Tibial nerve (tissue), 4 donors: ENCODE measurements at regions not wholly inside any gene's neighbourhood (a gene's known extent, or its start where the extent isn't known, plus 50 kb on each side); places are given as distances from the start of the nearest gene placed in this dataset.

Experiments
- DNase-seq, 2 donors: peaks; one replicate each; pipeline ENCODE4 v3.0.0-alpha.2; 2019; ENCODE audit warnings: low spot score in 2 of 2
- H3K27ac ChIP-seq, 4 donors: fragments of 200-600 bp; sonication (generic) in 3 of 4; one replicate each; pipeline ENCODE4 v1.5.1; 2017 to 2019; ENCODE audit warnings: mild to moderate bottlenecking in 1 of 4
- H3K27me3 ChIP-seq, 2 donors: fragments of 200-600 bp; sonication (generic) in 1 of 2; one replicate each; pipeline versions ENCODE4 v1.5.1 to v1.6.0; 2017 to 2019
- H3K36me3 ChIP-seq, 3 donors: fragments of 200-600 bp; sonication (generic); one replicate each; pipeline ENCODE4 v1.5.1; 2018 to 2019
- H3K4me1 ChIP-seq, 4 donors: fragments of 200-600 bp; sonication (generic) in 3 of 4; one replicate each; pipeline ENCODE4 v1.5.1; 2017 to 2019
- H3K4me3 ChIP-seq, 4 donors: fragments of 200-600 bp; sonication (generic) in 3 of 4; one replicate each; pipeline ENCODE4 v1.5.1; 2017 to 2019; ENCODE audit warnings: mild to moderate bottlenecking in 1 of 4, moderate library complexity in 1 of 4
- H3K9me3 ChIP-seq, 4 donors: fragments of 200-600 bp; sonication (generic) in 3 of 4; one replicate each; pipeline ENCODE4 v1.5.1; 2017 to 2019
- CTCF ChIP-seq, 5 experiments: fragments of 200-600 bp in 3 of 5; fragments of 450-650 bp in 2 of 5; sonication (generic) in 3 of 5; IDR thresholded peaks; one replicate each; pipeline ENCODE4 v1.5.1; 2016 to 2019; ENCODE audit warnings: antibody characterized with exemption in 5 of 5, mild to moderate bottlenecking in 3 of 5, moderate library complexity in 2 of 5
- EP300 ChIP-seq, 2 donors: sonication (generic); formaldehyde crosslinking; IDR thresholded peaks; one replicate each; pipeline ENCODE4 v1.6.1; 2017; ENCODE audit warnings: antibody characterized with exemption in 2 of 2, mild to moderate bottlenecking in 1 of 2
- POLR2A ChIP-seq, 2 donors: fragments of 450-650 bp; IDR thresholded peaks; one replicate each; pipeline ENCODE4 v1.6.1; 2017; ENCODE audit warnings: antibody characterized with exemption in 2 of 2, mild to moderate bottlenecking in 2 of 2, moderate library complexity in 2 of 2
- WGBS, 2 donors: methylation state at CpG; one replicate each; pipeline ENCODE4 v1.1.5; 2018; 5-methylcytosine and 5-hydroxymethylcytosine counted together

GRCh38 chr2:15803543-15804245 is 136.7 kb upstream of the MYCN start:
- DNase-seq: no peak
- WGBS, 2 donors: 73 to 76% methylated on average over 12 of the region's 12 CpGs
- no peak for TF ChIP-seq CTCF (IDR thresholded peaks at IDR 0.05)
- TF ChIP-seq POLR2A (IDR thresholded peaks at IDR 0.05): no peak
- no peak for TF ChIP-seq EP300 (IDR thresholded peaks at IDR 0.05)

GRCh38 chr2:15804246-15804619 is 136.1 kb upstream of the MYCN start:
- TF ChIP-seq POLR2A (IDR thresholded peaks at IDR 0.05) (no peak), CTCF (IDR thresholded peaks at IDR 0.05) (no peak), EP300 (IDR thresholded peaks at IDR 0.05) (no peak)
- no peak for DNase-seq
- no peaks in the 10 kb centered on the region for H3K36me3 ChIP-seq
- H3K27me3 ChIP-seq: no peaks in the 10 kb centered on the region
- no peaks in the 10 kb centered on the region for H3K9me3 ChIP-seq
- H3K27ac ChIP-seq: no peak overlapping the region
- H3K4me3 ChIP-seq: no peak overlapping the region
- H3K4me1 ChIP-seq: peaks cover 0 to 18% (median 4%) of the 10 kb centered on the region in 4 donors
- 95% methylated on average over 1 of the region's 1 CpG for WGBS, 2 donors

More at GRCh38 chr2:15803543-15804245, 136.7 kb upstream of the MYCN start:
- Histone ChIP-seq H3K9me3 (no peaks in the 10 kb centered on the region), H3K4me3 (no peak overlapping the region), H3K4me1 (peaks cover 0 to 24% (median 5%) of the 10 kb centered on the region in 4 donors), H3K27ac (no peak overlapping the region), H3K27me3 (no peaks in the 10 kb centered on the region), H3K36me3 (no peaks in the 10 kb centered on the region)

GRCh38 chr2:15804691-15805090 is 135.7 kb upstream of the MYCN start:
- H3K27ac ChIP-seq: no peak overlapping the region
- TF ChIP-seq CTCF (IDR thresholded peaks at IDR 0.05): no peak
- TF ChIP-seq POLR2A (IDR thresholded peaks at IDR 0.05): no peak
- no peak for TF ChIP-seq EP300 (IDR thresholded peaks at IDR 0.05)
- H3K36me3 ChIP-seq: no peaks in the 10 kb centered on the region
- H3K27me3 ChIP-seq: no peaks in the 10 kb centered on the region
- DNase-seq: no peak
- peaks cover 0 to 14% (median 4%) of the 10 kb centered on the region in 4 donors for H3K4me1 ChIP-seq
- no peaks in the 10 kb centered on the region for H3K9me3 ChIP-seq
- H3K4me3 ChIP-seq: no peak overlapping the region
- 96 to 98% methylated on average over 2 of the region's 2 CpGs for WGBS, 2 donors

- no peaks in the 10 kb centered on the region for H3K36me3 ChIP-seq
- H3K27ac ChIP-seq: no peak overlapping the region
- no peak for TF ChIP-seq CTCF (IDR thresholded peaks at IDR 0.05)
- TF ChIP-seq POLR2A (IDR thresholded peaks at IDR 0.05): no peak
- no peak for TF ChIP-seq EP300 (IDR thresholded peaks at IDR 0.05)
- H3K4me3 ChIP-seq: no peak overlapping the region
- 91 to 97% methylated on average over 2 of the region's 2 CpGs for WGBS, 2 donors
- no peaks in the 10 kb centered on the region for H3K9me3 ChIP-seq
- no peak for DNase-seq
- peaks cover 0 to 9% (median 4%) of the 10 kb centered on the region in 4 donors for H3K4me1 ChIP-seq
- no peaks in the 10 kb centered on the region for H3K27me3 ChIP-seq
These were observed 135.1 kb upstream of the MYCN start for GRCh38 chr2:15805206-15805605.

- TF ChIP-seq EP300 (IDR thresholded peaks at IDR 0.05): no peak
- no peak for TF ChIP-seq CTCF (IDR thresholded peaks at IDR 0.05)
- no peak for TF ChIP-seq POLR2A (IDR thresholded peaks at IDR 0.05)
- Histone ChIP-seq H3K4me3 (no peak overlapping the region), H3K4me1 (peaks cover 0 to 8% (median 2%) of the 10 kb centered on the region in 4 donors), H3K27me3 (no peaks in the 10 kb centered on the region), H3K36me3 (no peaks in the 10 kb centered on the region), H3K9me3 (no peaks in the 10 kb centered on the region), H3K27ac (no peak overlapping the region)
- no peak for DNase-seq
- WGBS, 2 donors: 93 to 94% methylated on average over 4 of the region's 4 CpGs
These were observed 134.6 kb upstream of the MYCN start for GRCh38 chr2:15805772-15806171.
